GM12874 (cell line): ENCODE measurements at regions not wholly inside any gene's neighbourhood (a gene's known extent, or its start where the extent isn't known, plus 50 kb on each side); places are given as distances from the start of the nearest gene placed in this dataset.

Experiments
- CTCF ChIP-seq: IDR thresholded peaks from 2 replicates; pipeline ENCODE4 v1.5.1; 2011; ENCODE audit warnings: low read depth, mild to moderate bottlenecking, control low read depth, low read length, moderate library complexity; ENCODE audit not compliant: insufficient read depth

GRCh38 chrX:6472652-6473342, 62.1 kb downstream of the VCX3A start:
- TF ChIP-seq CTCF, result no peak

- no peak for TF ChIP-seq CTCF
Measured at GRCh38 chrX:6468706-6469105, 66.2 kb downstream of the VCX3A start.

- TF ChIP-seq CTCF, result no peak
Measured at GRCh38 chrX:6465756-6466155, 69.2 kb downstream of the VCX3A start.

GRCh38 chrX:6464726-6465125, 70.2 kb downstream of the VCX3A start:
- no peak for TF ChIP-seq CTCF

GRCh38 chrX:6460893-6461490, 73.9 kb downstream of the VCX3A start:
- TF ChIP-seq CTCF, result no peak

GRCh38 chrX:6456196-6456595, 78.7 kb downstream of the VCX3A start:
- no peak for TF ChIP-seq CTCF

- no peak for TF ChIP-seq CTCF
Measured at GRCh38 chrX:6449946-6450345, 85.0 kb downstream of the VCX3A start.
